ENCODE measurements at regions not wholly inside any gene's neighbourhood (a gene's known extent, or its start where the extent isn't known, plus 50 kb on each side); places are given as distances from the start of the nearest gene placed in this dataset.

DNA sequence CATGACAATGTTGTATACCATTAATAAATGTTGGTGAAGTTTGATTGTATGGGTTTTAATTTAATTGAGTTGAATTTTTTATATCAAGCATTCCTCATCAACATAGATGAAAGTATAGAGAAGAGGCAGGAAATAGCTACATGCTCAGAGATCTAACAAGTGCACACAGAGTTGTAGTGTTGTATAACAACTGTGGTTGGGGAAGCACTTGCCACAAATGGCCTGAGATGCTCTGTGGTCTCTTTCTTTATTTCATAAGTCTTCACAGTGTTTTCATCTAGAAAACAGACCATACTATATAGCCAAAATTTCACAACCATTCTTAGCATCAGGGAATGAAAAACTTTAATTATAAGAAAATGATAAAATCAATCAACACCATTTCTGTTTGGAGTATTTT lies 682.6 kb upstream of the NECTIN3 start:
- Histone ChIP-seq H3K36me3 (ENCODE audit: control insufficient read depth, insufficient read depth, low read length) (no peaks in the 10 kb centered on the region), H3K4me3 (replicated peaks; ENCODE audit: low read depth, low read length) (no peak overlapping the region), H3K27me3 (replicated peaks; ENCODE audit: control insufficient read depth, insufficient read depth, low read length) (no peaks in the 10 kb centered on the region)
- TF ChIP-seq, protein P1, sequence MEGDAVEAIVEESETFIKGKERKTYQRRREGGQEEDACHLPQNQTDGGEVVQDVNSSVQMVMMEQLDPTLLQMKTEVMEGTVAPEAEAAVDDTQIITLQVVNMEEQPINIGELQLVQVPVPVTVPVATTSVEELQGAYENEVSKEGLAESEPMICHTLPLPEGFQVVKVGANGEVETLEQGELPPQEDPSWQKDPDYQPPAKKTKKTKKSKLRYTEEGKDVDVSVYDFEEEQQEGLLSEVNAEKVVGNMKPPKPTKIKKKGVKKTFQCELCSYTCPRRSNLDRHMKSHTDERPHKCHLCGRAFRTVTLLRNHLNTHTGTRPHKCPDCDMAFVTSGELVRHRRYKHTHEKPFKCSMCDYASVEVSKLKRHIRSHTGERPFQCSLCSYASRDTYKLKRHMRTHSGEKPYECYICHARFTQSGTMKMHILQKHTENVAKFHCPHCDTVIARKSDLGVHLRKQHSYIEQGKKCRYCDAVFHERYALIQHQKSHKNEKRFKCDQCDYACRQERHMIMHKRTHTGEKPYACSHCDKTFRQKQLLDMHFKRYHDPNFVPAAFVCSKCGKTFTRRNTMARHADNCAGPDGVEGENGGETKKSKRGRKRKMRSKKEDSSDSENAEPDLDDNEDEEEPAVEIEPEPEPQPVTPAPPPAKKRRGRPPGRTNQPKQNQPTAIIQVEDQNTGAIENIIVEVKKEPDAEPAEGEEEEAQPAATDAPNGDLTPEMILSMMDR (IDR thresholded peaks at IDR 0.05; ENCODE audit: insufficient read depth, low read length, poor library complexity, severe bottlenecking) = no peak
- DNase-seq (ENCODE audit: extremely low read depth, insufficient read length) = no peak

DNA sequence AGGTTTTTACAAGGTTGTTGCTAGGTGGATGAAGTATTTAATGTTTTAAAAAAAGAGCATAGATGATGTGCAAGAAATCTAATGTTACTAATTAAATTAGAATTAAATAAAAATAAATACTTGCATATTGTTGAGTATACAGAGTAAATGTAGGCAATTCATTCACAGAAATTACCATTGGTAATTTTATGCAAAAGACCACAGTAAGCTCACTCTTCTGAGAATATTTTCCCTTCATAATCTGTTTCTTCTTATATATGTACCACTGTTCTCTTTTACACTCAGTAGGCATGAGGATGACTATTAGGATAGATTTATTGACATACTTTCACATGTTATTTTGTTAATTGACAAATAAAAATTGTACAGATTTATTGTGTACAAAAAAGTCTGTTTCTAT lies 681.2 kb upstream of the NECTIN3 start:
- Histone ChIP-seq H3K36me3 (ENCODE audit: control insufficient read depth, insufficient read depth, low read length) (no peaks in the 10 kb centered on the region), H3K4me3 (replicated peaks; ENCODE audit: low read depth, low read length) (no peak overlapping the region), H3K27me3 (replicated peaks; ENCODE audit: control insufficient read depth, insufficient read depth, low read length) (no peaks in the 10 kb centered on the region)
- DNase-seq (ENCODE audit: extremely low read depth, insufficient read length) = no peak
- TF ChIP-seq, protein P1 (IDR thresholded peaks at IDR 0.05; ENCODE audit: insufficient read depth, low read length, poor library complexity, severe bottlenecking) = no peak

DNA sequence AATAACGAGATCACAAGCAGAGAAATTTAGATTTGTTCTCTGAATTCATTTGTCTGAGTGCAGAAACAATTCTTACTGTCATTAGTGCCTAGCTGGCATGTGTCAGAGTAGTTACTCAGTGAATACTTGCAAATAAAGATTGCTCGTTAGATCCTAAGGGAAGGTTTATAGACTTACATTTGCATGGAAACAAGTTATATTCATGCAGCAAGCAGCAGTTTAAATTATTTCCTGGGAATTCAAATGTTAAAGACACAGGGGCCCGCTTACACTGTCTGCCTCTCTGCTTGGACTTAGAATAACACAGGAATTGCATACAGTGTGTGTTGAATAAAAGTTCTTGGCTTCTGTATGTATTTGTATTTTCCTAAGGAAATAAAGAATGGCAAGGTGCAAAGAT lies 680.6 kb upstream of the NECTIN3 start:
- Histone ChIP-seq H3K27me3 (replicated peaks; ENCODE audit: control insufficient read depth, insufficient read depth, low read length) (no peaks in the 10 kb centered on the region), H3K36me3 (ENCODE audit: control insufficient read depth, insufficient read depth, low read length) (no peaks in the 10 kb centered on the region), H3K4me3 (replicated peaks; ENCODE audit: low read depth, low read length) (no peak overlapping the region)
- TF ChIP-seq, protein P1 (IDR thresholded peaks at IDR 0.05; ENCODE audit: insufficient read depth, low read length, poor library complexity, severe bottlenecking) = no peak
- no peak for DNase-seq (ENCODE audit: extremely low read depth, insufficient read length)

DNA sequence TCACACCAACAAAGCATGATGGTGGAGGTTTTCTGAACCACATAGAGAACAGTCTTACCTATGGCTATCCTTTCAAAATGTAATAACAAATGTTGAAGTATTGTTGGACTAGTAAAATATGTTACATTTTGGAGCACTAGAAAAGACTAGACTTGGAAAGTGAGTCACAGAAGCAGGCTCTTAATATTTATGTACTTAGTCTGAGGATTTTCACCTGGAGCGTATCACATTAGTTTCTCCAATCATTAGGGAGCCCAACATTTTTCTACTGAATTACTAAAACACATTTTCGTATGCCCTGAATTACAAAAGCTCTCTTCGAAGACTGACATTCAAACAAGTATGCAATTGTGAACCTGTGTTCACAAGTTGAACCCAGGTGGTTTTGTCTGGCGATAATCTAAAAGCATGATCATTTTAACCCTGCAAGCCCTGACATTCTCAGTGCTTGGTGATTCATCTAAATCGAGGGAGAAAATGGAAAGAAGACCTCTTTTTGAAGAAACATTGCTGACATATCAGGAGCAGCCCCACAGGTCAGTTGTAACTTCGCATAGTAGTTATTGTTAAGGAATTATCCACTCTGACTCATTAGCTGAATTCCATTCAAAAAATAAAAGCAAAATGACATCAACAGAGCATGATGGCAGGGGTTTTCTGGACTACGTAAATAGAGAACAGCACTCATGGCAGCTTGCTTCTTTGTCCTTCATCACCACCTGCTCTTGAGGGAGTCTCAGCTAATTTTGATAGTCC lies 679.8 kb upstream of the NECTIN3 start:
- no peak for DNase-seq (ENCODE audit: extremely low read depth, insufficient read length)
- TF ChIP-seq, protein P1 (IDR thresholded peaks at IDR 0.05; ENCODE audit: insufficient read depth, low read length, poor library complexity, severe bottlenecking) = no peak
- Histone ChIP-seq H3K4me3 (replicated peaks; ENCODE audit: low read depth, low read length) (no peak overlapping the region), H3K36me3 (ENCODE audit: control insufficient read depth, insufficient read depth, low read length) (no peaks in the 10 kb centered on the region), H3K27me3 (replicated peaks; ENCODE audit: control insufficient read depth, insufficient read depth, low read length) (no peaks in the 10 kb centered on the region)

DNA sequence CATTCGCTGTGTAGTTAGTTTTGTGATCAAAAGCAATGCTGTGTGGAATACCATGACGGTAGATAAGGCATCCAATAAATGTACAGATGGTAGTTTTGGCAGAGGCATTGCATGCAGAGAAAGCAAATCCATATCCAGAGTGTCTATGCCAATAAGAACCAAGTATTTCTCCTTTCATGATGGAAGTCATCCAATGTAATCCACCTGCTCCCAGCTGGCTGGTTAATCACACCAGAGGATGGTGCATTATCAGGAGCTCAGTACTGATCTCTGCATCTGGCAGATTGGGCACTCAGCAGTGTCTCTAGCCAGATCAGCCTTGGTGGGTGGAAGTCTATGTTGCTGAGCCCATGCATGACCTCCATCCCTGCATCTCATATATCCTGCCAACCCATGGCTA lies 677.7 kb upstream of the NECTIN3 start:
- no peaks in the 10 kb centered on the region for H3K36me3 ChIP-seq (ENCODE audit: control insufficient read depth, insufficient read depth, low read length)
- DNase-seq (ENCODE audit: extremely low read depth, insufficient read length) = no peak
- TF ChIP-seq, protein P1 (IDR thresholded peaks at IDR 0.05; ENCODE audit: insufficient read depth, low read length, poor library complexity, severe bottlenecking) = no peak

DNA sequence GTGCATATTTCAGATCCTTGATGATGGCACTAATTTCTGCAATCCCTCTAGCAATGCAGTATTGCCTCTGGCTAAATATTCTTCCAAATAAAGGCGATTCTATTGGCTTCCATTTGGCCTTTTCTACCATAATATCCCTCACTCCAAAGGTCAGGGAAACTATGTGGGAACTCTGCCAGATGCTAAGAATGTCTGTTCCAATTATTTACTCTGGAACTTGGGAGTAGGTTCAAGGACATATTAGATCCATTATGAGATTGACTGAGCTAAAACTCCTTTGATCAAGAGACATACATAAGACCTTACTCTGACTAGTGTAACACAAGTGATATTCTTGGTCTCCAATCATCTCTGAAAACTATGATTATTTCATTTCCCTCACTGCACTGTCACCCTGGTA lies 674.5 kb upstream of the NECTIN3 start:
- no peak for DNase-seq (ENCODE audit: extremely low read depth, insufficient read length)
- no peaks in the 10 kb centered on the region for H3K36me3 ChIP-seq (ENCODE audit: control insufficient read depth, insufficient read depth, low read length)
- TF ChIP-seq, protein P1 (IDR thresholded peaks at IDR 0.05; ENCODE audit: insufficient read depth, low read length, poor library complexity, severe bottlenecking) = no peak
- H3K27me3 ChIP-seq (replicated peaks; ENCODE audit: control insufficient read depth, insufficient read depth, low read length) = no peaks in the 10 kb centered on the region
- H3K4me3 ChIP-seq (replicated peaks; ENCODE audit: low read depth, low read length) = no peak overlapping the region

More for the DNA sequence above, 677.7 kb upstream of the NECTIN3 start:
- Histone ChIP-seq H3K27me3 (replicated peaks; ENCODE audit: control insufficient read depth, insufficient read depth, low read length) (no peaks in the 10 kb centered on the region), H3K4me3 (replicated peaks; ENCODE audit: low read depth, low read length) (no peak overlapping the region)
